HG03066 (cell line): ENCODE measurements at regions not wholly inside any gene's neighbourhood (a gene's known extent, or its start where the extent isn't known, plus 50 kb on each side); places are given as distances from the start of the nearest gene placed in this dataset.
"Not testable (repeated sequence)": the region's sequence is repeated elsewhere in the genome, so short reads cannot be mapped to it uniquely, and the experiment has no call there.

Source experiments
- ATAC-seq: cut with Tn5 transposase; IDR thresholded peaks from one replicate; pipeline ENCODE4 v1.9.1; 2021; ENCODE audit warnings: low read depth; ENCODE audit not compliant: unreplicated experiment

- ATAC-seq = no peak
These were observed 796.8 kb downstream of the XPNPEP1 start for GRCh38 chr10:109126541-109126940.

DNA sequence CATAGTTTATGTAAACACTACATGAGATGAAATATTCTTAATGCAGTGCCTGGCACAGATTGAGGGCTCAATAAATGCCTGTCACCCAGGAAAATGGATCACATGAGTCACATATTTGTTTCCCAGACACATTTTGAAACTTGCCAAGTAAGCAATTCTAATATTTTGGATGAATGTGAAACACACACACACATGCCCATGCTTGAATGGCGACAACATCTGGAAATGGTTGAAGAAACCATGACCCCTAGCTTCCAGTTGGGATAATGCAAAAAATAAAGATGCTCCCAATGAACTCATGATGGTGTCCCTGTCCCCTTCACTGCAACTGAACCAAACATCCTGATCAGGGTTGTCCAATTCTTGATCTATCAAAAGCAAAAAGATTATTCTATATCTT lies 797.3 kb downstream of the XPNPEP1 start:
- ATAC-seq = no peak

DNA sequence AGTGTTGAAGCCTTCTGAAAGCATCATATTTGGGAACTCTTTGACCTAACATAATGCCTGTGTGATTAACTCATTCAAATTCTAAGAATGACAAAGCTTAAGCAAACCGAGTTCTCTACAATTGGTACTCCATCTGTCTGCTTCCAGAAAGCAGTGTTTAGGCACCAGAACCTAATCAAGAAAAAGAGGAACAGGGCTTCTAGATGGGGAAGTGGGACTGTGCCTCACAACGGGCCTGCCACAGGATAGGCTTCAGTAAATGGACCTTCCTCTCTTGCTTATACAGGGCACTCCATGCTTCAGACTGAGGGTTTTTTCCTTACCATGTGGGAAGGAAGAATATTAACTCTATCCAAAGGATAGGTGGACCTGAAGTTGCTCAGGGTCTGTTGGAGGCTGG lies 808.1 kb downstream of the XPNPEP1 start:
- ATAC-seq = no peak

DNA sequence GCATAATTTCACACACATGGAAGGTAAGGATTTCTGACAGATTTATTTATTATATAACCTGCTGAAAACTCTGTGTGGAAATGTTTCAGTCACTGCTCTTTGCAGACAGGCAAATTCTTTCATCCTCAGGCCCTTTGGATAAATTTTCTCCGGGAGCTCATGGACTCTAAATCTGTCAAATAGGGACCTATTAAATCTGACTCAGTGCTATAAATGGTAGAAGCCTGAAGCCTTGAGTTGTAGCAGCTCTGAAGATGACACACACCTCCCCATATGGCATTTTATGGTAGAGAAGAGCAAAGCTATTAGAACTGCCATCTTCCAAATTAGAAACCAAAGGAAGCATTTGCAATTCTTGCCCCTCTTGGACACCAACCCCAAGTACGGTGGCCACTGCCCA lies 808.7 kb downstream of the XPNPEP1 start:
- no peak for ATAC-seq

GRCh38 chr10:109106604-109107003 lies 816.7 kb downstream of the XPNPEP1 start:
- no peak for ATAC-seq

GRCh38 chr10:109105725-109106124 lies 817.6 kb downstream of the XPNPEP1 start:
- ATAC-seq = no peak

DNA sequence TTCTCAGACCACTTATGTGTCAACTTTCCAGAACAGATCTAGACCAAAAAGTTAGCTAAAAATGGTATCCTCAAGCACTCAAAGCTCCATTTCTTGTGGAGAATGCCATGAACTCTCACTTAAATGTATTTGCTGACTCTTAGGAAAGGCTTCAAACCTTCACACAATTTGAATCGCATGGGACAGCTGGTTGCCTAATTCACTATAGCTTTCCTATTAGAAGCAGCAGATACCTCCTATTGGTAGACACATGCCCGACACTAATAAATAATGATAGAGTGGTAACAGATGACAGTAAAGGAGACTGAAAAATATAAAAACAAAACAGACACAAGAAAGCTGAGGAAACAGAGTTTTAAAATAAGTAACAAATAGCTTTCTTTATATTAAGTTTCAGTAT lies 818.5 kb downstream of the XPNPEP1 start:
- ATAC-seq = no peak

DNA sequence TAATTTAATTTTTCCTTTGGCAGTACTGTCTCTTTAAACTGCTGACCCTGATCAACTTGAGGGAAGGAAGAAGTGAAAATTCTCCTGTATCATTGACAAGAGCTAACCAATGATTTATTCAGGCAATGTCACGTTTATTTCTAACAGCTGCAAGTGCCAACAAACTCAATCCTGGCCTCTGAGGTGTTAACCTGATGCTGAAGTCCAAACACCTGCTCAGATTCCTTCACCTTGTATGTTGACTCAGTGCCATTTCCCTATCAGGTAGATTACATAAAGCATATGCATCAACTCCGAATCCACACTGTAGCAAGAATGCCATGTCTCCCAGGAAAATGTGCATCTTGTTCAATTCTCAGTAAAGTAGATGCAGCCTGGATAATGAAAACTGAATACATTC lies 820.0 kb downstream of the XPNPEP1 start:
- no peak for ATAC-seq

DNA sequence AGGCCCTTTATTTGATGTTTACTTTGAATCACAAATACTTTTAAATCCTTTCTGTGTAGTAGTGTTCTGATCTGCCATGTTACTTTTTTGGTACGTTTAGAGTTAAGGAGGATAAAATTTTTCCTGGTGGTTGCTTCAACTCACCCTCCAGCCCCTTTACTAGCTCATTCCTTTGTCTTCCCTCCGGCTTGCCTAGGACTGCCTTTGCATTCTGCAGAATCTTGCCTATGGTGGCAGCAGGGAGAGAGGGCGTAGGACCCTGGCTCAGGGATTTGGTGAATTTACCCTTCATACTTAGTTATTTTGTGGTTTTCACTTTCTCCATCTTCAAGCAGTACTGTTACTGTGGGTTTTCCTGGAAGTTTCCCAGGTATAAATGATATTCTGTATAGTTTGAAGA lies 833.5 kb downstream of the XPNPEP1 start:
- ATAC-seq = no peak

GRCh38 chr10:109071539-109071938 lies 851.8 kb downstream of the XPNPEP1 start:
- ATAC-seq = no peak

GRCh38 chr10:109070492-109070891 lies 852.8 kb downstream of the XPNPEP1 start:
- ATAC-seq = no peak

DNA sequence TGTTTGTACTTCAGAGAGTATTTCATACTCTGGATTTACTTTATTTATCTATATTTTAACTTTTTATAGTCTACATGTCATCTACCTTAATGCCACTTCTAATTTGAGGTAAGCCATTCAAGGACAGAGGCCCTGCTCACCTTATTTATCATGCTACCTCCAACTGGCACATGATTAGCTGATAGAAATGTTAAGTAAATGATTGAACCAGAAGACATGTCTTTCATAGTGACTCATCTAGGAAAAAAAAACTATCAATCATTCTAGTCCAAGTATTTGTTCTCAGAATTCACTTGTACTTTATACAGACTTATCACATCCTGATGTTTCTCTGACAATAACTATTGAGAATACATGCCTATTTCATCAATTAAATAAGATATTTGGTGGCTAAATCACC lies 856.3 kb downstream of the XPNPEP1 start:
- ATAC-seq = no peak

DNA sequence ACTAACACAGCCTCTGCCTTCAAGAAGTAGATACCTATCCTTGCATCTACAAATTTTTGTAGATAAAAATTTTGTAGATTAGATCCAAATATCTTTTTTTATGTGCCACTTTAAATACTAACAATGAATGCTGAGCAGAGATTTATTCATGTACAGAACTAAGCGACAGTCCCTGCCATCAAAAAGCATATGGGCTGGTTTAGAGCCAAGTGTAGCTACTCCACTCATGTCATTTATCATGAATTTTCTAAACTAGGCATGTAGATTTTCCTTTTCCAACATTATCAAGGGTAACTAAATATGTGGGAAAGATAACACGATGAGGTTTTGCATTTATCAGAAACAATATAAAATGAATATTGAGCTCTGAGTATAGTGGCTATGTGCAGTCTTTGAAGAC lies 857.5 kb downstream of the XPNPEP1 start:
- ATAC-seq = no peak

- no peak for ATAC-seq
These were observed 860.9 kb downstream of the XPNPEP1 start for GRCh38 chr10:109062371-109062770.

DNA sequence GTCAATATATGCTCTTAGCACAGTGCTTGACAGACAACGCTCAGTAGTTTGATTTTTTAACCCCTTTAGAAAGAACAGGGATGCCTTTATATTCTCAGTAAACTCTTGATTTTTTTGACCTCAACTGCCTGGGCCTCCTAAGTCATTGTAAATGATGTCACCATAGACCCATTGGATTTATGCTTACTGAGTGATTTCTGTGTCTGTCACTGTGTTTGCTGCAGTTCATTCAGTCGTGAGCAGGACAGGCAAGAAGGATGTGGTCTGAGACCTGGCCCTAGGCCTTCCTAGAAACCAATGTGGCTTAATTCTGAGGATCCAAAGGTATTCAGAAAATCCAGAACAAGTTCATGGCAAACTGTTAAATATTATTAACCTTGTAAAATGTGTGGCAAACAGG lies 868.1 kb downstream of the XPNPEP1 start:
- no peak for ATAC-seq

- ATAC-seq = no peak
These were observed 875.5 kb downstream of the XPNPEP1 start for GRCh38 chr10:109047856-109048255.

DNA sequence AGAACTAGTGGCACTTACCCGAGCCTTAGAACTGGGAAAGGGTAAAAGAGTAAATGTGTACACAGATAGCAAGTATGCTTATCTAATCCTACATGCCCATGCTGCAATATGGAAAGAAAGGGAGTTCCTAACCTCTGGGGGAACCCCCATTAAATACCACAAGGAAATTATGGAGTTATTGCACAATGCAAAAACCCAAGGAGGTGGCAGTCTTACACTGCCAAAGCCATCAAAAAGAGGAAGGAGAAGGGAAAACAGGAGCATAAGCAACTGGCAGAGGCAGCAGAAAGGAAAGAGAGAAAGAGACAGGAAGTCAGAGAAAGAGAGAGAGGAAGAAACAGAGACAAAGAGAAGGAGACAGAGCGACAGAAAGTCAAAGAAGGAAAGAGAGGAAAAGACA lies 876.9 kb downstream of the XPNPEP1 start:
- not testable (repeated sequence) for ATAC-seq

- ATAC-seq = no peak
These were observed 882.7 kb downstream of the XPNPEP1 start for GRCh38 chr10:109040622-109041021.

- ATAC-seq = no peak
These were observed 885.3 kb downstream of the XPNPEP1 start for GRCh38 chr10:109037978-109038377.

- no peak for ATAC-seq
These were observed 892.6 kb downstream of the XPNPEP1 start for GRCh38 chr10:109030581-109031210.

DNA sequence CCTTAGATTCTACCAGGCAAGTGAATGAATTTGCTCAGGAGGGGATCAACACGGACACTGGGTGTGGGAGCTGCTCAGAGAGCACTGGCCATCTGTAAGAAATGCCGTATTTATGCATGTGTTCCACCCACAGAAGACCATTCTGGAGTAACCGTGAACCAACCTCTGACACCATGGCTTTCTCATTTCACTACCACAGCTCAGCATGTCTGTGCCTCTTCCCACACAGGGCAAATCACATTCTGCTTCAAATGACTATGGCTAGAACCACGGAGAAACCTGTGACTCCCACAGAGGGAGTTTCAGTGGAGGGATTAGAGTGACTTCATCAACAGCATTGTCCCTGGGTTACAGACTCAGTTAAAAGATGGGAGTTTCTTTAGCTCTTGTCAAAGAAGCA lies 893.4 kb downstream of the XPNPEP1 start:
- no peak for ATAC-seq

- no peak for ATAC-seq
These were observed 895.7 kb downstream of the XPNPEP1 start for GRCh38 chr10:109027534-109028185.

GRCh38 chr10:109025172-109025571 lies 898.1 kb downstream of the XPNPEP1 start:
- no peak for ATAC-seq
